NOMO-1 treated with DMSO at 0.1 percent for 48 hours (cell line): ENCODE measurements at regions not wholly inside any gene's neighbourhood (a gene's known extent, or its start where the extent isn't known, plus 50 kb on each side); places are given as distances from the start of the nearest gene placed in this dataset.
"Not testable (repeated sequence)": the region's sequence is repeated elsewhere in the genome, so short reads cannot be mapped to it uniquely, and the experiment has no call there.

Source experiments
- DNase-seq: peaks from one replicate; lab custom pipeline; 2025; ENCODE audit not compliant: unreplicated experiment; lab: John Stamatoyannopoulos, UW

GRCh38 chr5:2366816-2367215 lies 384.7 kb downstream of the IRX2 start:
- no peak for DNase-seq

- DNase-seq = no peak
Measured at GRCh38 chr5:2357309-2357708, 394.2 kb downstream of the IRX2 start.

GRCh38 chr5:2355859-2356258 lies 395.6 kb downstream of the IRX2 start:
- no peak for DNase-seq

GRCh38 chr5:2353871-2354440 lies 397.5 kb downstream of the IRX2 start:
- DNase-seq = no peak

GRCh38 chr5:2353211-2353610 lies 398.3 kb downstream of the IRX2 start:
- no peak for DNase-seq

GRCh38 chr5:2352101-2352861 lies 399.2 kb downstream of the IRX2 start:
- DNase-seq = no peak

- DNase-seq = not testable (repeated sequence)
Measured at GRCh38 chr5:2349768-2350167, 401.7 kb downstream of the IRX2 start.

- no peak for DNase-seq
Measured at GRCh38 chr5:2338686-2339085, 412.8 kb downstream of the IRX2 start.

- no peak for DNase-seq
Measured at GRCh38 chr5:2335733-2336515, 415.6 kb downstream of the IRX2 start.

- DNase-seq = no peak
Measured at GRCh38 chr5:2335125-2335732, 416.2 kb downstream of the IRX2 start.

- no peak for DNase-seq
Measured at GRCh38 chr5:2334719-2335118, 416.8 kb downstream of the IRX2 start.

GRCh38 chr5:2333291-2333690 lies 418.2 kb downstream of the IRX2 start:
- no peak for DNase-seq

- DNase-seq = no peak
Measured at GRCh38 chr5:2332521-2332920, 419.0 kb downstream of the IRX2 start.

- DNase-seq = no peak
Measured at GRCh38 chr5:2330325-2331130, 420.9 kb downstream of the IRX2 start.

GRCh38 chr5:2329741-2330140 lies 421.7 kb downstream of the IRX2 start:
- no peak for DNase-seq

- DNase-seq = no peak
Measured at GRCh38 chr5:2326601-2327000, 424.9 kb downstream of the IRX2 start.

GRCh38 chr5:2324788-2325187 lies 426.7 kb downstream of the IRX2 start:
- no peak for DNase-seq

GRCh38 chr5:2320611-2321010 lies 430.9 kb downstream of the IRX2 start:
- no peak for DNase-seq

GRCh38 chr5:2317540-2317939 lies 433.9 kb downstream of the IRX2 start:
- DNase-seq = no peak

GRCh38 chr5:2311851-2312250 lies 429.1 kb upstream of the IRX4 start:
- DNase-seq = no peak

GRCh38 chr5:2310946-2311345 lies 428.2 kb upstream of the IRX4 start:
- DNase-seq = no peak
